WERI-Rb-1 (cell line): ENCODE measurements at regions not wholly inside any gene's neighbourhood (a gene's known extent, or its start where the extent isn't known, plus 50 kb on each side); places are given as distances from the start of the nearest gene placed in this dataset.

ENCODE experiments used
- DNase-seq: peaks from one replicate; pipeline ENCODE4 v3.0.0-alpha.2; 2020
- H3K27ac ChIP-seq: fragments of 250-450 bp; sonication (Bioruptor Pico); 2 replicates; pipeline ENCODE4 v1.5.1; 2020; ENCODE audit warnings: mild to moderate bottlenecking, moderate library complexity
- H3K27me3 ChIP-seq: fragments of 250-450 bp; sonication (Bioruptor Pico); 2 replicates; pipeline ENCODE4 v1.5.1; 2021; ENCODE audit warnings: mild to moderate bottlenecking, low read depth, moderate library complexity; ENCODE audit not compliant: insufficient read depth, severe bottlenecking
- H3K36me3 ChIP-seq: fragments of 250-450 bp; sonication (Bioruptor Pico); 2 replicates; pipeline ENCODE4 v1.5.1; 2020; ENCODE audit warnings: mild to moderate bottlenecking, moderate library complexity
- H3K4me3 ChIP-seq: 2 replicates; pipeline ENCODE4 v1.5.1; 2011; ENCODE audit warnings: low read depth, mild to moderate bottlenecking, control low read depth, low read length
- H3K9me3 ChIP-seq: fragments of 250-450 bp; sonication (Bioruptor Pico); 2 replicates; pipeline ENCODE4 v1.5.1; 2021; ENCODE audit warnings: mild to moderate bottlenecking, moderate library complexity; ENCODE audit not compliant: severe bottlenecking
- CTCF ChIP-seq: IDR thresholded peaks from 2 replicates; pipeline ENCODE4 v1.5.1; 2011; ENCODE audit warnings: low read depth, mild to moderate bottlenecking, control low read depth, inconsistent platforms, low read length

GRCh38 chrX:81414630-81415029 is 212.7 kb downstream of the SH3BGRL start:
- TF ChIP-seq CTCF: no peak
- Histone ChIP-seq H3K4me3 (no peak overlapping the region), H3K27me3 (peaks cover 5% of the 10 kb centered on the region), H3K36me3 (no peaks in the 10 kb centered on the region), H3K9me3 (no peaks in the 10 kb centered on the region), H3K27ac (no peak overlapping the region)
- no peak for DNase-seq
